ENCODE measurements at regions not wholly inside any gene's neighbourhood (a gene's known extent, or its start where the extent isn't known, plus 50 kb on each side); places are given as distances from the start of the nearest gene placed in this dataset.

- TF ChIP-seq CTCF (IDR thresholded peaks at IDR 0.05) = no peak
- no peaks in the 10 kb centered on the region for H3K27me3 ChIP-seq (ENCODE audit: control insufficient read depth, insufficient read depth, low read length)
- no peak overlapping the region for H3K4me2 ChIP-seq (ENCODE audit: low read length)
- H3K36me3 ChIP-seq (ENCODE audit: control insufficient read depth, insufficient read depth, low read length) = no peaks in the 10 kb centered on the region
- no peak overlapping the region for H3K9ac ChIP-seq
- H3K27ac ChIP-seq = no peak overlapping the region
- no peak overlapping the region for H2AFZ ChIP-seq
- H3K4me3 ChIP-seq (ENCODE audit: low read depth, low read length) = no peak overlapping the region
- no peaks in the 10 kb centered on the region for H3K79me2 ChIP-seq
- no peaks in the 10 kb centered on the region for H3K4me1 ChIP-seq
- H3K9me3 ChIP-seq (ENCODE audit: control insufficient read depth, low read length) = no peaks in the 10 kb centered on the region
These were observed 262.6 kb upstream of the DCC start for GRCh38 chr18:52077251-52077983.

- no peak overlapping the region for H2AFZ ChIP-seq
- no peaks in the 10 kb centered on the region for H3K4me1 ChIP-seq
- H3K27ac ChIP-seq = no peak overlapping the region
- H3K9me3 ChIP-seq (ENCODE audit: control insufficient read depth, low read length) = no peaks in the 10 kb centered on the region
- no peak overlapping the region for H3K9ac ChIP-seq
- no peaks in the 10 kb centered on the region for H3K79me2 ChIP-seq
- no peak overlapping the region for H3K4me2 ChIP-seq (ENCODE audit: low read length)
- no peak overlapping the region for H3K4me3 ChIP-seq (ENCODE audit: low read depth, low read length)
- no peaks in the 10 kb centered on the region for H3K36me3 ChIP-seq (ENCODE audit: control insufficient read depth, insufficient read depth, low read length)
- no peaks in the 10 kb centered on the region for H3K27me3 ChIP-seq (ENCODE audit: control insufficient read depth, insufficient read depth, low read length)
- TF ChIP-seq CTCF (IDR thresholded peaks at IDR 0.05) = no peak
These were observed 257.8 kb upstream of the DCC start for GRCh38 chr18:52082246-52082645.

- Histone ChIP-seq H2AFZ (no peak overlapping the region), H3K36me3 (ENCODE audit: control insufficient read depth, insufficient read depth, low read length) (no peaks in the 10 kb centered on the region), H3K27me3 (ENCODE audit: control insufficient read depth, insufficient read depth, low read length) (no peaks in the 10 kb centered on the region), H3K4me3 (ENCODE audit: low read depth, low read length) (no peak overlapping the region), H3K4me2 (ENCODE audit: low read length) (no peak overlapping the region), H3K9ac (no peak overlapping the region), H3K4me1 (no peaks in the 10 kb centered on the region), H3K79me2 (no peaks in the 10 kb centered on the region), H3K27ac (no peak overlapping the region), H3K9me3 (ENCODE audit: control insufficient read depth, low read length) (no peaks in the 10 kb centered on the region)
- no peak for TF ChIP-seq CTCF (IDR thresholded peaks at IDR 0.05)
These were observed 252.9 kb upstream of the DCC start for GRCh38 chr18:52087140-52087539.

GRCh38 chr18:52090005-52090404 lies 250.0 kb upstream of the DCC start:
- no peak overlapping the region for H2AFZ ChIP-seq
- H3K79me2 ChIP-seq = no peaks in the 10 kb centered on the region
- no peaks in the 10 kb centered on the region for H3K9me3 ChIP-seq (ENCODE audit: control insufficient read depth, low read length)
- H3K27ac ChIP-seq = no peak overlapping the region
- H3K4me2 ChIP-seq (ENCODE audit: low read length) = no peak overlapping the region
- H3K36me3 ChIP-seq (ENCODE audit: control insufficient read depth, insufficient read depth, low read length) = no peaks in the 10 kb centered on the region
- H3K4me1 ChIP-seq = no peaks in the 10 kb centered on the region
- no peak for TF ChIP-seq CTCF (IDR thresholded peaks at IDR 0.05)
- H3K27me3 ChIP-seq (ENCODE audit: control insufficient read depth, insufficient read depth, low read length) = no peaks in the 10 kb centered on the region
- no peak overlapping the region for H3K4me3 ChIP-seq (ENCODE audit: low read depth, low read length)
- H3K9ac ChIP-seq = no peak overlapping the region

GRCh38 chr18:52093171-52093570 lies 246.8 kb upstream of the DCC start:
- TF ChIP-seq CTCF (IDR thresholded peaks at IDR 0.05) = no peak
- no peak overlapping the region for H3K4me3 ChIP-seq (ENCODE audit: low read depth, low read length)

More at GRCh38 chr18:52093171-52093570, 246.8 kb upstream of the DCC start:
- H3K27me3 ChIP-seq (ENCODE audit: control insufficient read depth, insufficient read depth, low read length) = no peaks in the 10 kb centered on the region
- no peak overlapping the region for H3K4me2 ChIP-seq (ENCODE audit: low read length)
- no peaks in the 10 kb centered on the region for H3K36me3 ChIP-seq (ENCODE audit: control insufficient read depth, insufficient read depth, low read length)
- no peak overlapping the region for H3K27ac ChIP-seq
- H2AFZ ChIP-seq = no peak overlapping the region
- no peaks in the 10 kb centered on the region for H3K4me1 ChIP-seq
- no peaks in the 10 kb centered on the region for H3K79me2 ChIP-seq
- H3K9ac ChIP-seq = no peak overlapping the region
- H3K9me3 ChIP-seq (ENCODE audit: control insufficient read depth, low read length) = no peaks in the 10 kb centered on the region

Data from parathyroid adenoma (tissue), 2 donors.